ENCODE measurements at regions not wholly inside any gene's neighbourhood (a gene's known extent, or its start where the extent isn't known, plus 50 kb on each side); places are given as distances from the start of the nearest gene placed in this dataset.

DNA sequence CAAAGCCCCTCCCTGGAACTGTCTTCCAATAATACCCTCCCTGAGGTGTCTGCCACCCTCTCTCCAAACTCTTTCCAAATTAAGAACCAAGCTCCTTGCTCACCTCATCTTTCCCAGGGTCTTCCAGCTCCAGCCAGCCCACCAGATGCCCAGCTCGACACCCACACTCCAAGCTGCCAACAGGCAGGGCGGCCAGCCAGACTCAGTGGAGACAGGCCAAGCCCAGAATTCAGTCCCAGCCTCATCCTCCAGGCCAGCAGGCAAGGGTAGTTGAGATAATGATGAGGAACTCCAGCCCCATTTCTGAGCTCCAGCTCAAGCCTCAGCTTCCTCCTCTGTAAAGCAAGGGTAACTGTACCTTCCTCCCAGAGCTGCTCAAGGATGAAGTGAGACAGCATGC lies 132.9 kb downstream of the CHST1 start:
- TF ChIP-seq, protein P1, sequence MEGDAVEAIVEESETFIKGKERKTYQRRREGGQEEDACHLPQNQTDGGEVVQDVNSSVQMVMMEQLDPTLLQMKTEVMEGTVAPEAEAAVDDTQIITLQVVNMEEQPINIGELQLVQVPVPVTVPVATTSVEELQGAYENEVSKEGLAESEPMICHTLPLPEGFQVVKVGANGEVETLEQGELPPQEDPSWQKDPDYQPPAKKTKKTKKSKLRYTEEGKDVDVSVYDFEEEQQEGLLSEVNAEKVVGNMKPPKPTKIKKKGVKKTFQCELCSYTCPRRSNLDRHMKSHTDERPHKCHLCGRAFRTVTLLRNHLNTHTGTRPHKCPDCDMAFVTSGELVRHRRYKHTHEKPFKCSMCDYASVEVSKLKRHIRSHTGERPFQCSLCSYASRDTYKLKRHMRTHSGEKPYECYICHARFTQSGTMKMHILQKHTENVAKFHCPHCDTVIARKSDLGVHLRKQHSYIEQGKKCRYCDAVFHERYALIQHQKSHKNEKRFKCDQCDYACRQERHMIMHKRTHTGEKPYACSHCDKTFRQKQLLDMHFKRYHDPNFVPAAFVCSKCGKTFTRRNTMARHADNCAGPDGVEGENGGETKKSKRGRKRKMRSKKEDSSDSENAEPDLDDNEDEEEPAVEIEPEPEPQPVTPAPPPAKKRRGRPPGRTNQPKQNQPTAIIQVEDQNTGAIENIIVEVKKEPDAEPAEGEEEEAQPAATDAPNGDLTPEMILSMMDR (conservative IDR thresholded peaks at IDR 0.05; ENCODE audit: low read length) = no peak
- TF ChIP-seq EZH2phosphoT487 (IDR thresholded peaks at IDR 0.05; ENCODE audit: borderline replicate concordance) = no peak

Measured in Loucy (cell line).